ENCODE measurements at regions not wholly inside any gene's neighbourhood (a gene's known extent, or its start where the extent isn't known, plus 50 kb on each side); places are given as distances from the start of the nearest gene placed in this dataset.

DNA sequence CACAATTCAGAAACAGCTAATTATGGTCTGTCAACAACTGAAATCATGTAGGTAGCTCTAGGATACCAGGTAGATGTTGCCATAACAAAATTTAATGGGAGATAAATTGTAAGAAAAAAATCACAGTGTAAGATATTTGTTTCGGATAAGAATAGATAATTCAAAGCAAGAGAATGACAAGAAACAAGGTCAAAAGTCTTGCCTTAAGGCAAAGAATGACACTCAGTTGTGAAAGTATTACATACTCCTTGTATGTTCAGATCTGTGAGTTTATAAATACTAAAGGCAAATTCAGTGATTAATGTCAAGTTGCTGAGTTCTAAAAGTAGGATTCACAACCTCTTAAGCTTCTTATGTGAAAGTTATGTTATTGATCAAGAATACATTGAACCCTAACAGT is 772.2 kb upstream of the SGO1 start:
- TF ChIP-seq, protein P1, sequence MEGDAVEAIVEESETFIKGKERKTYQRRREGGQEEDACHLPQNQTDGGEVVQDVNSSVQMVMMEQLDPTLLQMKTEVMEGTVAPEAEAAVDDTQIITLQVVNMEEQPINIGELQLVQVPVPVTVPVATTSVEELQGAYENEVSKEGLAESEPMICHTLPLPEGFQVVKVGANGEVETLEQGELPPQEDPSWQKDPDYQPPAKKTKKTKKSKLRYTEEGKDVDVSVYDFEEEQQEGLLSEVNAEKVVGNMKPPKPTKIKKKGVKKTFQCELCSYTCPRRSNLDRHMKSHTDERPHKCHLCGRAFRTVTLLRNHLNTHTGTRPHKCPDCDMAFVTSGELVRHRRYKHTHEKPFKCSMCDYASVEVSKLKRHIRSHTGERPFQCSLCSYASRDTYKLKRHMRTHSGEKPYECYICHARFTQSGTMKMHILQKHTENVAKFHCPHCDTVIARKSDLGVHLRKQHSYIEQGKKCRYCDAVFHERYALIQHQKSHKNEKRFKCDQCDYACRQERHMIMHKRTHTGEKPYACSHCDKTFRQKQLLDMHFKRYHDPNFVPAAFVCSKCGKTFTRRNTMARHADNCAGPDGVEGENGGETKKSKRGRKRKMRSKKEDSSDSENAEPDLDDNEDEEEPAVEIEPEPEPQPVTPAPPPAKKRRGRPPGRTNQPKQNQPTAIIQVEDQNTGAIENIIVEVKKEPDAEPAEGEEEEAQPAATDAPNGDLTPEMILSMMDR (IDR thresholded peaks at IDR 0.05; ENCODE audit: low read length), result no peak
- TF ChIP-seq EZH2 (optimal IDR thresholded peaks at IDR 0.05; ENCODE audit: low read depth, low read length) (no peak), EZH2phosphoT487 (IDR thresholded peaks at IDR 0.05; ENCODE audit: low read length) (no peak)
